LNCAP (cell line): ENCODE measurements at regions not wholly inside any gene's neighbourhood (a gene's known extent, or its start where the extent isn't known, plus 50 kb on each side); places are given as distances from the start of the nearest gene placed in this dataset.

ENCODE experiments used
- TF ChIP-seq, protein P1 (sequence below): fragments of 450-650 bp; IDR thresholded peaks from 2 replicates; pipeline ENCODE4 v1.5.1; 2017; ENCODE audit warnings: mild to moderate bottlenecking

DNA sequence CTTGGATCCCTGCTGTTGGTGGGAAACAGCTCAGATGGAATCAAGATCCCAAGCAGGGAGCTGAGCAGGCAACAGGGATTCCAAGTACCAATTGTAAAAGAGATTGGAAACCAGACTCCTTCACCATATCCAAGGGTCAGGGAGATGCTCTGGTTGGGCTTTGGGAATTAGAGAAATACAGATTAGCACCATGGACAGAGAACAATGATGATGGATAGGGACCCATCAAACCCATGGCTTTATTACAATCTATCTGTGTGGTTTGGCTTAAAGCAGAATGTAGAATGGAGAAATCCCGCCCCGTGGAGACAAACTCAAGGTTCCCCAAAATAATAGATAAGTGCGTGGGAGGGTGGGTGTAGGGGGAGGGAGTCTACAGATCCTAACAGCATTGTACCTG lies 120.7 kb upstream of the CSF3R start:
- TF ChIP-seq, protein P1, sequence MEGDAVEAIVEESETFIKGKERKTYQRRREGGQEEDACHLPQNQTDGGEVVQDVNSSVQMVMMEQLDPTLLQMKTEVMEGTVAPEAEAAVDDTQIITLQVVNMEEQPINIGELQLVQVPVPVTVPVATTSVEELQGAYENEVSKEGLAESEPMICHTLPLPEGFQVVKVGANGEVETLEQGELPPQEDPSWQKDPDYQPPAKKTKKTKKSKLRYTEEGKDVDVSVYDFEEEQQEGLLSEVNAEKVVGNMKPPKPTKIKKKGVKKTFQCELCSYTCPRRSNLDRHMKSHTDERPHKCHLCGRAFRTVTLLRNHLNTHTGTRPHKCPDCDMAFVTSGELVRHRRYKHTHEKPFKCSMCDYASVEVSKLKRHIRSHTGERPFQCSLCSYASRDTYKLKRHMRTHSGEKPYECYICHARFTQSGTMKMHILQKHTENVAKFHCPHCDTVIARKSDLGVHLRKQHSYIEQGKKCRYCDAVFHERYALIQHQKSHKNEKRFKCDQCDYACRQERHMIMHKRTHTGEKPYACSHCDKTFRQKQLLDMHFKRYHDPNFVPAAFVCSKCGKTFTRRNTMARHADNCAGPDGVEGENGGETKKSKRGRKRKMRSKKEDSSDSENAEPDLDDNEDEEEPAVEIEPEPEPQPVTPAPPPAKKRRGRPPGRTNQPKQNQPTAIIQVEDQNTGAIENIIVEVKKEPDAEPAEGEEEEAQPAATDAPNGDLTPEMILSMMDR, result no peak

- TF ChIP-seq, protein P1, result no peak
These were observed 119.5 kb upstream of the CSF3R start for GRCh38 chr1:36602184-36602583.

DNA sequence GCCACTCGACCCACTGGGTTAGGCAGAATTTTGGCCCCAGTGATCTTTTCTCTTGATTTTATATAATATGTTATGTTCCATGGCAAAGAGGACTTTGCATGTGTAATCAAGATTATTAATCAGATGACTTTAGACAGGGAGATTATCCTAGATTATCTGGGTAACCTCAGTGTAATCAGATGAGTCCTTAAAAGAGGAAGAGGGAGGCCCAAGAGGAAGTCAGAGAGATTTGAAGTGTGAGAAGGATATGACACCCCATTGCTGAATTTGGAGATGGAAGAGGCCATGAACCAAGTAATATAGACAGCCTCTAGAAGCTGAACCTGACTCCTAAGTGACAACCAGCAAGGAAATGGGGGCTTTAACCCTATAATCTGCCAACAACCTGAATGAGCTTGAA lies 117.1 kb upstream of the CSF3R start:
- TF ChIP-seq, protein P1, result no peak

DNA sequence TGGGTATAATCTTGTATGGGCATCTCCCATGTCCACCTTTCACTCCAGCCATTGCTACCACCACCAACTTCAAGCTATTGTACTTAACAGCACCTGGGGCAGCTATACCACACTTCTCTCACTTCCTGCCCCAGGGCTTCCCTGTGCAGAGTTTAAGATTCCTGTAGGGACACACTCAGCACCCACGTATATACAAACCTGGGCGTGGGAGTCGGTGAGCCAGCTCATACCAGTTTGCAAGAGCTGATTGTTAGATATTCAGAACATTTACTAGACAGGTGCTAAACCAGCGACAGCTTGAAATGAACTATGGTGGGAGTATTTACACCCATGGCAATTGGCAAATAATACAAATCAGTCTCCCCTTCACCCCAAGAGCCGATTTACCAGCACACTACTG lies 114.8 kb upstream of the CSF3R start:
- TF ChIP-seq, protein P1, result no peak

DNA sequence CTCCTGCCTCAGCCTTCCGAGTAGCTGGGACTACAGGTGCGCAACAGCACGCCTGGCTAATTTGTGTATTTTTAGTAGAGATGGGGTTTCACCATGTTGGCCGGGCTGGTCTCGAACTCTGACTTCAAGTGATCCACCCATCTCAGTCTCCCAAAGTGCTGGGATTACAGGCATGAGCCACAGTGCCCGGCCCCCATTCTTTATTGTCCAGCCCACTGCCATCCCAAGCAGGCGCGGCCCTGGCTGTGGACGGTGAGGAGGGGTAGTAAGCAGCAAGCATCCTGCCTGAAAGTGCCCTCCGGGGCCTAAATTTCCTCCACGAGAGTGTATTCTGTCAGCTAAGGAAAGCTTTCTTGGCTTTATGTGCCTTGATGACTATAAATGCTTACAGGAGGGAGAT lies 113.2 kb upstream of the CSF3R start:
- TF ChIP-seq, protein P1, result no peak

DNA sequence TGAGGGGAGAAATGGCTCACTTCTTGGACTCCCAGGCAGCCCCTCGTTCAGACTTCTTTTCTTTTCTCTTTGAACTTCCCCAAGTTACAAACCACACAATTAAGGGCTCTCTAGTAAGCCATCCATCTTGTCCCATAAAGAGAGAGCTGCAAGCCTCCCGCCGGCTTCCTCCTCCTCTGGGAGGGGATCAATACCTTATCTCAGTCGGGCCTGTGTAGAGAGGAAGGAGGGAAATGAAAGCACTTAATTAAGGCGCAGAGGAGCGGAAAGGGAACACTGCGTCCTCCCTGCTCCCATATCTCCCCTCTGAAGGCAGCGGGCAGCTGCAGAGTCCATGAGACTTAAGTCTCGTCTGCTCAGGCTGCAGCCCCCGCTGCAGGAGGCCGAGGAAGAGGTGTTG lies 112.6 kb upstream of the CSF3R start:
- TF ChIP-seq, protein P1, result no peak

GRCh38 chr1:36594023-36594422 lies 111.3 kb upstream of the CSF3R start:
- TF ChIP-seq, protein P1, result no peak

- TF ChIP-seq, protein P1, result no peak
These were observed 108.6 kb upstream of the CSF3R start for GRCh38 chr1:36591278-36591677.
